OCI-LY1 (cell line): ENCODE measurements at regions not wholly inside any gene's neighbourhood (a gene's known extent, or its start where the extent isn't known, plus 50 kb on each side); places are given as distances from the start of the nearest gene placed in this dataset.

ENCODE experiments used
- EZH2 ChIP-seq: fragments of 200-600 bp; sonication (generic), shearing (Covaris generic); IDR thresholded peaks from 2 replicates; pipeline ENCODE4 v1.8.0; 2017; ENCODE audit warnings: borderline replicate concordance, mixed run types, mild to moderate bottlenecking, antibody characterized with exemption, low read length, moderate library complexity, mixed read lengths
- TF ChIP-seq, protein P1 (sequence below): fragments of 200-600 bp; sonication (generic), shearing (Covaris generic); IDR thresholded peaks from 2 replicates; pipeline ENCODE4 v1.5.1; 2017; ENCODE audit warnings: mild to moderate bottlenecking, antibody characterized with exemption, low read length, moderate library complexity, mixed read lengths

DNA sequence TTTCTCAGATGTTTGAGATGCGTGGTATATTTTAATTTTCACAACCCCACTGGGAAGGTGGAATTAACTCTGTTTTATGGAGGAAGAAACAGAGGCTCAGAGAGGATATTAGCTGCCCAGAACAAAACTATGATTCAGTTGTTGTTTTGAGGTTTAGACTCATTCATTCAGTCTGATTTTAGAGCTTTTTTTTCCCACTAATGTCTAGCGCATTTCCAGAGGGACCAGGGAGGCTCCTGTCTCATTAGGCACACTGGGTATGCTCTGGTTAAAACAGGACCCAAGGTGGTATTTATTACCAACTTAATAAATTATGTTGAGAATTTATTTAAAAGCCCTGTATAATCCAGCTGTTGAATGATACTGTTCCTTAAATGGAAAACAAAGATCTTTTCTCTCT lies 272.0 kb upstream of the RGMA start:
- TF ChIP-seq, protein P1, sequence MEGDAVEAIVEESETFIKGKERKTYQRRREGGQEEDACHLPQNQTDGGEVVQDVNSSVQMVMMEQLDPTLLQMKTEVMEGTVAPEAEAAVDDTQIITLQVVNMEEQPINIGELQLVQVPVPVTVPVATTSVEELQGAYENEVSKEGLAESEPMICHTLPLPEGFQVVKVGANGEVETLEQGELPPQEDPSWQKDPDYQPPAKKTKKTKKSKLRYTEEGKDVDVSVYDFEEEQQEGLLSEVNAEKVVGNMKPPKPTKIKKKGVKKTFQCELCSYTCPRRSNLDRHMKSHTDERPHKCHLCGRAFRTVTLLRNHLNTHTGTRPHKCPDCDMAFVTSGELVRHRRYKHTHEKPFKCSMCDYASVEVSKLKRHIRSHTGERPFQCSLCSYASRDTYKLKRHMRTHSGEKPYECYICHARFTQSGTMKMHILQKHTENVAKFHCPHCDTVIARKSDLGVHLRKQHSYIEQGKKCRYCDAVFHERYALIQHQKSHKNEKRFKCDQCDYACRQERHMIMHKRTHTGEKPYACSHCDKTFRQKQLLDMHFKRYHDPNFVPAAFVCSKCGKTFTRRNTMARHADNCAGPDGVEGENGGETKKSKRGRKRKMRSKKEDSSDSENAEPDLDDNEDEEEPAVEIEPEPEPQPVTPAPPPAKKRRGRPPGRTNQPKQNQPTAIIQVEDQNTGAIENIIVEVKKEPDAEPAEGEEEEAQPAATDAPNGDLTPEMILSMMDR, result no peak
- no peak for TF ChIP-seq EZH2
